Activated naive CD4-positive, alpha-beta T cell treated with anti-CD3 and anti-CD28 coated beads, Interleukin-2, amount 50 U/mL, for 24 hours (primary cell): ENCODE measurements at regions not wholly inside any gene's neighbourhood (a gene's known extent, or its start where the extent isn't known, plus 50 kb on each side); places are given as distances from the start of the nearest gene placed in this dataset.

Experiments
- H3K27ac Mint-ChIP-seq: one replicate; pipeline ENCODE4 v1.8.0; 2021; ENCODE audit warnings: mild to moderate bottlenecking, mixed read lengths
- H3K27me3 Mint-ChIP-seq: one replicate; pipeline ENCODE4 v1.8.0; 2021; ENCODE audit warnings: mixed read lengths
- H3K36me3 Mint-ChIP-seq: one replicate; pipeline ENCODE4 v1.8.0; 2021; ENCODE audit warnings: mixed read lengths
- H3K4me1 Mint-ChIP-seq: one replicate; pipeline ENCODE4 v1.8.0; 2021; ENCODE audit warnings: mixed read lengths
- H3K4me3 Mint-ChIP-seq: one replicate; pipeline ENCODE4 v1.8.0; 2021; ENCODE audit warnings: mild to moderate bottlenecking, mixed read lengths
- H3K9me3 Mint-ChIP-seq: one replicate; pipeline ENCODE4 v1.8.0; 2021; ENCODE audit warnings: mixed read lengths

GRCh38 chr7:94222516-94222915 is 172.2 kb upstream of the COL1A2 start:
- Mint-ChIP-seq H3K27me3 (no peaks in the 10 kb centered on the region), H3K4me1 (no peaks in the 10 kb centered on the region), H3K27ac (no peak overlapping the region), H3K36me3 (no peaks in the 10 kb centered on the region), H3K4me3 (no peak overlapping the region), H3K9me3 (no peaks in the 10 kb centered on the region)

- H3K4me3 Mint-ChIP-seq, result no peak overlapping the region
- no peaks in the 10 kb centered on the region for H3K27me3 Mint-ChIP-seq
- H3K27ac Mint-ChIP-seq, result no peak overlapping the region
Observed at GRCh38 chr7:94223375-94224084, 171.2 kb upstream of the COL1A2 start.

GRCh38 chr7:94228223-94228622 is 166.5 kb upstream of the COL1A2 start:
- Mint-ChIP-seq H3K27ac (no peak overlapping the region), H3K9me3 (no peaks in the 10 kb centered on the region), H3K4me3 (no peak overlapping the region), H3K36me3 (no peaks in the 10 kb centered on the region), H3K27me3 (no peaks in the 10 kb centered on the region), H3K4me1 (no peaks in the 10 kb centered on the region)

More at GRCh38 chr7:94223375-94224084, 171.2 kb upstream of the COL1A2 start:
- no peaks in the 10 kb centered on the region for H3K4me1 Mint-ChIP-seq
- no peaks in the 10 kb centered on the region for H3K9me3 Mint-ChIP-seq
- H3K36me3 Mint-ChIP-seq, result no peaks in the 10 kb centered on the region

- Mint-ChIP-seq H3K27ac (no peak overlapping the region), H3K9me3 (no peaks in the 10 kb centered on the region), H3K4me3 (no peak overlapping the region), H3K4me1 (no peaks in the 10 kb centered on the region), H3K27me3 (no peaks in the 10 kb centered on the region), H3K36me3 (no peaks in the 10 kb centered on the region)
Observed at GRCh38 chr7:94228678-94229077, 166.0 kb upstream of the COL1A2 start.

- Mint-ChIP-seq H3K27me3 (no peaks in the 10 kb centered on the region), H3K4me1 (no peaks in the 10 kb centered on the region)
Observed at GRCh38 chr7:94231305-94231704, 163.4 kb upstream of the COL1A2 start.

GRCh38 chr7:94236960-94237359 is 157.7 kb upstream of the COL1A2 start:
- no peaks in the 10 kb centered on the region for H3K9me3 Mint-ChIP-seq
- H3K4me1 Mint-ChIP-seq, result no peaks in the 10 kb centered on the region
- H3K36me3 Mint-ChIP-seq, result no peaks in the 10 kb centered on the region
- H3K4me3 Mint-ChIP-seq, result no peak overlapping the region
- H3K27me3 Mint-ChIP-seq, result no peaks in the 10 kb centered on the region
- no peak overlapping the region for H3K27ac Mint-ChIP-seq

More at GRCh38 chr7:94231305-94231704, 163.4 kb upstream of the COL1A2 start:
- no peaks in the 10 kb centered on the region for H3K36me3 Mint-ChIP-seq
- no peaks in the 10 kb centered on the region for H3K9me3 Mint-ChIP-seq
- H3K4me3 Mint-ChIP-seq, result no peak overlapping the region
- H3K27ac Mint-ChIP-seq, result no peak overlapping the region

GRCh38 chr7:94237417-94237816 is 157.3 kb upstream of the COL1A2 start:
- Mint-ChIP-seq H3K27me3 (no peaks in the 10 kb centered on the region), H3K36me3 (no peaks in the 10 kb centered on the region), H3K4me1 (no peaks in the 10 kb centered on the region), H3K9me3 (no peaks in the 10 kb centered on the region), H3K27ac (no peak overlapping the region), H3K4me3 (no peak overlapping the region)

GRCh38 chr7:94239661-94240234 is 154.9 kb upstream of the COL1A2 start:
- Mint-ChIP-seq H3K27ac (no peak overlapping the region), H3K4me1 (no peaks in the 10 kb centered on the region), H3K4me3 (no peak overlapping the region), H3K27me3 (no peaks in the 10 kb centered on the region), H3K9me3 (no peaks in the 10 kb centered on the region), H3K36me3 (no peaks in the 10 kb centered on the region)

GRCh38 chr7:94240902-94241301 is 153.8 kb upstream of the COL1A2 start:
- Mint-ChIP-seq H3K27ac (no peak overlapping the region), H3K9me3 (no peaks in the 10 kb centered on the region), H3K36me3 (no peaks in the 10 kb centered on the region), H3K4me1 (no peaks in the 10 kb centered on the region), H3K4me3 (no peak overlapping the region), H3K27me3 (no peaks in the 10 kb centered on the region)

- Mint-ChIP-seq H3K27ac (no peak overlapping the region), H3K4me1 (no peaks in the 10 kb centered on the region), H3K36me3 (no peaks in the 10 kb centered on the region), H3K9me3 (no peaks in the 10 kb centered on the region), H3K27me3 (no peaks in the 10 kb centered on the region), H3K4me3 (no peak overlapping the region)
Observed at GRCh38 chr7:94241402-94241925, 153.2 kb upstream of the COL1A2 start.

GRCh38 chr7:94243066-94243711 is 151.5 kb upstream of the COL1A2 start:
- H3K9me3 Mint-ChIP-seq, result no peaks in the 10 kb centered on the region
- H3K4me1 Mint-ChIP-seq, result no peaks in the 10 kb centered on the region
- no peak overlapping the region for H3K27ac Mint-ChIP-seq
- H3K27me3 Mint-ChIP-seq, result peaks cover 1% of the 10 kb centered on the region
- no peak overlapping the region for H3K4me3 Mint-ChIP-seq
- H3K36me3 Mint-ChIP-seq, result no peaks in the 10 kb centered on the region

- Mint-ChIP-seq H3K27ac (no peak overlapping the region), H3K36me3 (no peaks in the 10 kb centered on the region), H3K9me3 (no peaks in the 10 kb centered on the region), H3K27me3 (peaks cover 1% of the 10 kb centered on the region), H3K4me3 (no peak overlapping the region), H3K4me1 (no peaks in the 10 kb centered on the region)
Observed at GRCh38 chr7:94244760-94245159, 149.9 kb upstream of the COL1A2 start.

GRCh38 chr7:94245500-94245899 is 149.2 kb upstream of the COL1A2 start:
- H3K36me3 Mint-ChIP-seq, result no peaks in the 10 kb centered on the region

GRCh38 chr7:94247970-94248369 is 146.7 kb upstream of the COL1A2 start:
- no peaks in the 10 kb centered on the region for H3K9me3 Mint-ChIP-seq
- no peaks in the 10 kb centered on the region for H3K4me1 Mint-ChIP-seq
- H3K4me3 Mint-ChIP-seq, result no peak overlapping the region
- H3K27ac Mint-ChIP-seq, result no peak overlapping the region
- H3K36me3 Mint-ChIP-seq, result no peaks in the 10 kb centered on the region
- H3K27me3 Mint-ChIP-seq, result peaks cover 1% of the 10 kb centered on the region

More at GRCh38 chr7:94245500-94245899, 149.2 kb upstream of the COL1A2 start:
- Mint-ChIP-seq H3K4me3 (no peak overlapping the region), H3K27ac (no peak overlapping the region), H3K27me3 (peaks cover 1% of the 10 kb centered on the region), H3K9me3 (no peaks in the 10 kb centered on the region), H3K4me1 (no peaks in the 10 kb centered on the region)

GRCh38 chr7:94249631-94250030 is 145.1 kb upstream of the COL1A2 start:
- H3K9me3 Mint-ChIP-seq, result no peaks in the 10 kb centered on the region
- H3K27me3 Mint-ChIP-seq, result peaks cover 1% of the 10 kb centered on the region
- H3K27ac Mint-ChIP-seq, result no peak overlapping the region
- H3K4me1 Mint-ChIP-seq, result no peaks in the 10 kb centered on the region
- no peaks in the 10 kb centered on the region for H3K36me3 Mint-ChIP-seq
- H3K4me3 Mint-ChIP-seq, result no peak overlapping the region

GRCh38 chr7:94250124-94250523 is 144.6 kb upstream of the COL1A2 start:
- no peaks in the 10 kb centered on the region for H3K9me3 Mint-ChIP-seq
- peaks cover 1% of the 10 kb centered on the region for H3K27me3 Mint-ChIP-seq
- H3K36me3 Mint-ChIP-seq, result no peaks in the 10 kb centered on the region
- H3K4me1 Mint-ChIP-seq, result no peaks in the 10 kb centered on the region
- no peak overlapping the region for H3K27ac Mint-ChIP-seq
- H3K4me3 Mint-ChIP-seq, result no peak overlapping the region
